Fibroblast of the aortic adventitia (primary cell): ENCODE measurements at regions not wholly inside any gene's neighbourhood (a gene's known extent, or its start where the extent isn't known, plus 50 kb on each side); places are given as distances from the start of the nearest gene placed in this dataset.

Source experiments
- DNase-seq: peaks from one replicate; pipeline ENCODE4 v3.0.0-alpha.2; 2010; ENCODE audit warnings: low read depth
- H3K4me3 ChIP-seq: 2 replicates; pipeline ENCODE4 v1.5.1; 2011; ENCODE audit warnings: low read depth, mild to moderate bottlenecking, control low read depth, low read length, moderate library complexity
- TF ChIP-seq, protein P1 (sequence below): IDR thresholded peaks from 2 replicates; pipeline ENCODE4 v1.5.1; 2011; ENCODE audit warnings: mild to moderate bottlenecking, low read length, control low read depth, inconsistent platforms; ENCODE audit not compliant: insufficient read depth

- no peak overlapping the region for H3K4me3 ChIP-seq
- peak; percentile 78 for DNase-seq
- TF ChIP-seq, protein P1, sequence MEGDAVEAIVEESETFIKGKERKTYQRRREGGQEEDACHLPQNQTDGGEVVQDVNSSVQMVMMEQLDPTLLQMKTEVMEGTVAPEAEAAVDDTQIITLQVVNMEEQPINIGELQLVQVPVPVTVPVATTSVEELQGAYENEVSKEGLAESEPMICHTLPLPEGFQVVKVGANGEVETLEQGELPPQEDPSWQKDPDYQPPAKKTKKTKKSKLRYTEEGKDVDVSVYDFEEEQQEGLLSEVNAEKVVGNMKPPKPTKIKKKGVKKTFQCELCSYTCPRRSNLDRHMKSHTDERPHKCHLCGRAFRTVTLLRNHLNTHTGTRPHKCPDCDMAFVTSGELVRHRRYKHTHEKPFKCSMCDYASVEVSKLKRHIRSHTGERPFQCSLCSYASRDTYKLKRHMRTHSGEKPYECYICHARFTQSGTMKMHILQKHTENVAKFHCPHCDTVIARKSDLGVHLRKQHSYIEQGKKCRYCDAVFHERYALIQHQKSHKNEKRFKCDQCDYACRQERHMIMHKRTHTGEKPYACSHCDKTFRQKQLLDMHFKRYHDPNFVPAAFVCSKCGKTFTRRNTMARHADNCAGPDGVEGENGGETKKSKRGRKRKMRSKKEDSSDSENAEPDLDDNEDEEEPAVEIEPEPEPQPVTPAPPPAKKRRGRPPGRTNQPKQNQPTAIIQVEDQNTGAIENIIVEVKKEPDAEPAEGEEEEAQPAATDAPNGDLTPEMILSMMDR, result no peak
Observed at GRCh38 chr1:98389809-98390208, 271.7 kb upstream of the SNX7 start.

GRCh38 chr1:98388441-98388840, 273.1 kb upstream of the SNX7 start:
- no peak overlapping the region for H3K4me3 ChIP-seq
- TF ChIP-seq, protein P1, result no peak
- DNase-seq, result peak; percentile 80

- H3K4me3 ChIP-seq, result no peak overlapping the region
- TF ChIP-seq, protein P1, result no peak
- DNase-seq, result no peak
Observed at GRCh38 chr1:98387701-98388100, 273.8 kb upstream of the SNX7 start.

GRCh38 chr1:98386675-98387440, 274.7 kb upstream of the SNX7 start:
- TF ChIP-seq, protein P1, result no peak
- no peak for DNase-seq
- H3K4me3 ChIP-seq, result no peak overlapping the region

DNA sequence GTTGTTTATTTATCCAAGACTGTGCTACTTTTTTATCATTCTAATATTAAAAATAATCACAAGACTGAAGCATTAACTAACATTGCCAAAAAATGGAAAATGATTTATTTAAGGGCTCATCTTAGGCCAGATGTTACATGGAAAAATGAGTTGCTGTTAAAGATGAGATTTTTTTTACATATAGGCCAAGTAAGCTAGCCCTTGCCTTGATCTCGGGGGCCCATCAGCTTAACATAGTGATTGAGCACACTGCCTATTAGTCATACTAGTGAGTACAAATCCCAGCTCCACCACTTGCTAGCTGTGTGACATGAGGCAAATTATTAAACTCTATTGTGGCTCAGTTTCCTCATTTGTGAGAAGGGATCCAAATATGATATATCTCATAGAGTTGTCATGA, 275.9 kb upstream of the SNX7 start:
- DNase-seq, result no peak
- TF ChIP-seq, protein P1, result no peak
- no peak overlapping the region for H3K4me3 ChIP-seq

- H3K4me3 ChIP-seq, result no peak overlapping the region
- no peak for DNase-seq
- TF ChIP-seq, protein P1, result no peak
Observed at GRCh38 chr1:98384461-98385141, 276.9 kb upstream of the SNX7 start.
